ENCODE measurements at regions not wholly inside any gene's neighbourhood (a gene's known extent, or its start where the extent isn't known, plus 50 kb on each side); places are given as distances from the start of the nearest gene placed in this dataset.
A peak's percentile ranks its signal among the peaks of the same experiment; 100 is the strongest.

DNA sequence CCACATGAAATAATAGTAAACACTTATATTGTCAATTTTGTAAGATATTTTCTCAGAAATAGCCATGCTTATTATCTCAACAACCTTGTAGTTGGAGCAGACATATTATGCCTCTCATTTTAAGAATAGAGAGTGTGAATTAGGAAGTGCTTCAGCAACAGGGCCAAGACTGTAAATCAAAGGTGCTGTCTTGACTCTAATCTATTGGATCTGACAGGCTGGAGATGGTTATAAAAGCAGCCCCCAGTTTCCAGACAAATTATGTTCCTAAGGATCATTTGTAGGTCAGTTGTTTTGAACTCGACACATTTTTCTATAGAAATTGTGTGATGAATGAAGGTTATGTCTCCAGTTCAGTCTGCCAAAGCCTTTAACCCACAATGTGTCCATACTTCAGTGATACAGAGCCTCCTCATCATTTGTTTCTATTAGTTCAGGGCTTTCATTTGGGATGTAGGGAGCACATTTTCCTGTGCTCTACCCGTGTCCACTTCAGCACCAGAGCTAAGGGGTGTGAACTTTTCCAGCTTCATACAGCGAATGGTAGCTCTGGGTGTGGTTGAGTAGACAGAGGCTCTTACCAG lies 284.8 kb upstream of the FBXO33 start:
- Histone ChIP-seq H3K4me1 (no peaks in the 10 kb centered on the region), H3K9me3 (no peaks in the 10 kb centered on the region), H3K4me3 (no peak overlapping the region), H3K27ac (no peak overlapping the region), H3K4me2 (no peak overlapping the region)
- ChIA-PET CTCF (no interaction called here), POLR2A (no interaction called here)
- FAIRE-seq (no peak), DNase-seq (ENCODE audit: low read depth in 1 of 2, low spot score in 1 of 2) (no peak), ATAC-seq (no peak)
- TF ChIP-seq FOXS1 (CRISPR knock-in tag; IDR thresholded peaks at IDR 0.05) (no peak), MAFK (IDR thresholded peaks at IDR 0.05; ENCODE audit: partially characterized antibody) (no peak), POLR2A (IDR thresholded peaks at IDR 0.05; ENCODE audit: low read length) (no peak), ELK1 (IDR thresholded peaks at IDR 0.05; ENCODE audit: low read depth, low read length) (no peak), EHMT2 (IDR thresholded peaks at IDR 0.05; ENCODE audit: low read depth) (no peak), FOSL2 (IDR thresholded peaks at IDR 0.05) (no peak), FOSL2 (CRISPR knock-in tag; IDR thresholded peaks at IDR 0.05) (no peak), RAD21 (conservative IDR thresholded peaks at IDR 0.05 in 1 of 2, IDR thresholded peaks at IDR 0.05 in 1 of 2) (no peak), EP300 (IDR thresholded peaks at IDR 0.05) (no peak), NFE2L2 (conservative IDR thresholded peaks at IDR 0.05; ENCODE audit: low read length) (no peak), JUN (IDR thresholded peaks at IDR 0.05) (no peak), HOXB13 (CRISPR knock-in tag; IDR thresholded peaks at IDR 0.05; ENCODE audit: low read depth) (no peak)
- TF ChIP-seq, protein P1, sequence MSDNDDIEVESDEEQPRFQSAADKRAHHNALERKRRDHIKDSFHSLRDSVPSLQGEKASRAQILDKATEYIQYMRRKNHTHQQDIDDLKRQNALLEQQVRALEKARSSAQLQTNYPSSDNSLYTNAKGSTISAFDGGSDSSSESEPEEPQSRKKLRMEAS (IDR thresholded peaks at IDR 0.05), result no peak
- WGBS (ENCODE audit: missing lambda C conversion rate), result 6% methylated on average over 3 of the region's 3 CpGs

GRCh38 chr14:39712293-39712999 lies 280.2 kb upstream of the FBXO33 start:
- no peak overlapping the region for H3K4me2 ChIP-seq
- H3K4me3 ChIP-seq, result no peak overlapping the region
- no peak for TF ChIP-seq CTCF (IDR thresholded peaks at IDR 0.05)
- no peak for TF ChIP-seq POLR2A (IDR thresholded peaks at IDR 0.05; ENCODE audit: low read length)
- TF ChIP-seq, protein P2, sequence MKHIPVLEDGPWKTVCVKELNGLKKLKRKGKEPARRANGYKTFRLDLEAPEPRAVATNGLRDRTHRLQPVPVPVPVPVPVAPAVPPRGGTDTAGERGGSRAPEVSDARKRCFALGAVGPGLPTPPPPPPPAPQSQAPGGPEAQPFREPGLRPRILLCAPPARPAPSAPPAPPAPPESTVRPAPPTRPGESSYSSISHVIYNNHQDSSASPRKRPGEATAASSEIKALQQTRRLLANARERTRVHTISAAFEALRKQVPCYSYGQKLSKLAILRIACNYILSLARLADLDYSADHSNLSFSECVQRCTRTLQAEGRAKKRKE (CRISPR knock-in tag; IDR thresholded peaks at IDR 0.05; ENCODE audit: low read depth), result no peak
- no peak for TF ChIP-seq RNF2 (IDR thresholded peaks at IDR 0.05; ENCODE audit: borderline replicate concordance, low read depth)
- no peak for TF ChIP-seq CBX8 (IDR thresholded peaks at IDR 0.05)
- no peak for TF ChIP-seq RARB (CRISPR knock-in tag; IDR thresholded peaks at IDR 0.05)
- TF ChIP-seq CHD4 (IDR thresholded peaks at IDR 0.05; ENCODE audit: borderline replicate concordance), result no peak
- no peak for TF ChIP-seq ZC3H11A (IDR thresholded peaks at IDR 0.05)
- no peak for TF ChIP-seq HMGXB4 (CRISPR knock-in tag; IDR thresholded peaks at IDR 0.05; ENCODE audit: borderline replicate concordance)
- TF ChIP-seq, protein P3, sequence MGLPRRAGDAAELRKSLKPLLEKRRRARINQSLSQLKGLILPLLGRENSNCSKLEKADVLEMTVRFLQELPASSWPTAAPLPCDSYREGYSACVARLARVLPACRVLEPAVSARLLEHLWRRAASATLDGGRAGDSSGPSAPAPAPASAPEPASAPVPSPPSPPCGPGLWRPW (IDR thresholded peaks at IDR 0.05), result no peak
- TF ChIP-seq HEYL (CRISPR knock-in tag; IDR thresholded peaks at IDR 0.05), result no peak
- WGBS (ENCODE audit: missing lambda C conversion rate), result 0% methylated on average over 1 of the region's 1 CpG
- no peak for DNase-seq (ENCODE audit: low read depth in 1 of 2, low spot score in 1 of 2)
- ChIA-PET CTCF (no interaction called here), POLR2A (no interaction called here)
- no peaks in the 10 kb centered on the region for H3K4me1 ChIP-seq
- H3K27ac ChIP-seq, result no peak overlapping the region
- H3K9me3 ChIP-seq, result no peaks in the 10 kb centered on the region
- ATAC-seq, result no peak
- FAIRE-seq, result peak; percentile 43

Data from A549 (cell line).